BJ (cell line): ENCODE measurements at regions not wholly inside any gene's neighbourhood (a gene's known extent, or its start where the extent isn't known, plus 50 kb on each side); places are given as distances from the start of the nearest gene placed in this dataset.
A peak's percentile ranks its signal among the peaks of the same experiment; 100 is the strongest.

ENCODE experiments used
- CTCF ChIA-PET: fragments of 350-600 bp; formaldehyde crosslinking; extraction: SDS; loops from one replicate; lab custom pipeline; 2021; ENCODE audit warnings: antibody characterized with exemption, inconsistent platforms; lab: Yijun Ruan, JAX
- POLR2A ChIA-PET: fragments of 300-600 bp; sonication (Branson Sonifier 250); formaldehyde crosslinking; extraction: SDS; loops from one replicate; lab custom pipeline; 2021; ENCODE audit warnings: antibody characterized with exemption; lab: Charles Lee
- DNase-seq: peaks from one replicate; pipeline ENCODE4 v3.0.0-alpha.2; 2011; ENCODE audit warnings: low read depth
- H3K27me3 ChIP-seq: 2 replicates; pipeline ENCODE4 v1.6.0; 2011; ENCODE audit warnings: low read length; ENCODE audit not compliant: control insufficient read depth, insufficient read depth
- H3K36me3 ChIP-seq: 2 replicates; pipeline ENCODE4 v1.5.1; 2011; ENCODE audit warnings: low read length; ENCODE audit not compliant: control insufficient read depth, insufficient read depth
- H3K4me3 ChIP-seq: 2 replicates; pipeline ENCODE4 v1.5.1; 2011; ENCODE audit warnings: low read depth, mild to moderate bottlenecking, control low read depth, low read length
- TF ChIP-seq, protein P1 (sequence below): IDR thresholded peaks from 2 replicates; pipeline ENCODE4 v1.5.1; 2011; ENCODE audit warnings: low read depth, mild to moderate bottlenecking, control low read depth, inconsistent platforms, low read length, moderate library complexity; ENCODE audit not compliant: insufficient read depth

GRCh38 chr2:121890041-121890440, 134.6 kb downstream of the TSN start:
- Histone ChIP-seq H3K36me3 (no peaks in the 10 kb centered on the region), H3K27me3 (no peaks in the 10 kb centered on the region; the same call in 1 of the 2 replicates), H3K4me3 (no peak overlapping the region)
- CTCF ChIA-PET: no interaction called here
- POLR2A ChIA-PET: no interaction called here
- DNase-seq: no peak
- TF ChIP-seq, protein P1, sequence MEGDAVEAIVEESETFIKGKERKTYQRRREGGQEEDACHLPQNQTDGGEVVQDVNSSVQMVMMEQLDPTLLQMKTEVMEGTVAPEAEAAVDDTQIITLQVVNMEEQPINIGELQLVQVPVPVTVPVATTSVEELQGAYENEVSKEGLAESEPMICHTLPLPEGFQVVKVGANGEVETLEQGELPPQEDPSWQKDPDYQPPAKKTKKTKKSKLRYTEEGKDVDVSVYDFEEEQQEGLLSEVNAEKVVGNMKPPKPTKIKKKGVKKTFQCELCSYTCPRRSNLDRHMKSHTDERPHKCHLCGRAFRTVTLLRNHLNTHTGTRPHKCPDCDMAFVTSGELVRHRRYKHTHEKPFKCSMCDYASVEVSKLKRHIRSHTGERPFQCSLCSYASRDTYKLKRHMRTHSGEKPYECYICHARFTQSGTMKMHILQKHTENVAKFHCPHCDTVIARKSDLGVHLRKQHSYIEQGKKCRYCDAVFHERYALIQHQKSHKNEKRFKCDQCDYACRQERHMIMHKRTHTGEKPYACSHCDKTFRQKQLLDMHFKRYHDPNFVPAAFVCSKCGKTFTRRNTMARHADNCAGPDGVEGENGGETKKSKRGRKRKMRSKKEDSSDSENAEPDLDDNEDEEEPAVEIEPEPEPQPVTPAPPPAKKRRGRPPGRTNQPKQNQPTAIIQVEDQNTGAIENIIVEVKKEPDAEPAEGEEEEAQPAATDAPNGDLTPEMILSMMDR: no peak

- CTCF ChIA-PET: interaction anchor here (3.9 kb wide), 1 partner anchor 8 kb away, joined by 24 read pairs; no protein-coding TSS in a partner anchor
- DNase-seq: no peak
- H3K27me3 ChIP-seq: no peaks in the 10 kb centered on the region
- POLR2A ChIA-PET: no interaction called here
- TF ChIP-seq, protein P1: no peak
- no peak overlapping the region for H3K4me3 ChIP-seq
- H3K36me3 ChIP-seq: no peaks in the 10 kb centered on the region
Measured at GRCh38 chr2:121895723-121896571, 140.5 kb downstream of the TSN start.

DNA sequence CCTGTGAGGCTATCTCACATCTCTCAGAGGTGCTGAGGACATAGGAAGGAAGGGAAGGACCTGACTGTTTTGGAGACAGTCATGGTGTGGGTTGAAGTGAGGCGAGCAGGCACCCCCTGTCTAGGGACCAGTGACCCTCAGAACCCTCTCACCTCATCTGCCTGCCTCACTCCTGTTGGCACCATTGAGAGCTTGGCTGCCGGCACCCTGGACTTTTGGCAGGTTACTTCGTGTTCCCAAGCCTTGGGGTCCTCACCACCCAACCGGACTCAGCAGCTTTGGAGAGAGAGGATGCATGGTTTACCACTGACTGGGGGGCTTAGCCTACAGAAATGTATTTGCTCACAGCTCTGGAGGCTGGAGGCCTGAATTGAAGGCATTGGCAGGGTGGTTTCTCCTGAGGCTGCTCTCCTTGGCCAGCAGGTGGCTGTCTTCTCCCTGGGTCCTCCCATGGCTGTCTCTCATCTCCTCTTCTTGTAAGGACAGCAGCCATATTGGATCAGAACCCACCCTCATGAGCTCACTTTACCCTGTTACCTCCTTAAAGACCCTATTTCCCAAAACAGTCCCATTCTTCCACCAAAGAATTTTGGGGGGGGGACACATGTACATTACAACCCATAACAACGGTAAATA, 142.0 kb downstream of the TSN start:
- POLR2A ChIA-PET: no interaction called here
- TF ChIP-seq, protein P1: peak; percentile 63
- CTCF ChIA-PET: interaction anchor here (0.6 to 3.9 kb wide), 9 partner anchors 10 to 146 kb away, joined by 3 to 24 read pairs (median 4); no protein-coding TSS in a partner anchor
- no peak for DNase-seq
- no peaks in the 10 kb centered on the region for H3K36me3 ChIP-seq
- H3K27me3 ChIP-seq: no peaks in the 10 kb centered on the region
- H3K4me3 ChIP-seq: no peak overlapping the region

- Histone ChIP-seq H3K36me3 (no peaks in the 10 kb centered on the region), H3K4me3 (no peak overlapping the region), H3K27me3 (peaks cover under 1% of the 10 kb centered on the region; the same call in 1 of the 2 replicates)
- DNase-seq: no peak
- TF ChIP-seq, protein P1: no peak
- ChIA-PET POLR2A (interaction anchor here (0.5 kb wide), 1 partner anchor 807 kb away, joined by 15 read pairs; no protein-coding TSS in a partner anchor), CTCF (interaction anchor here (1.2 to 3.9 kb wide), 2 partner anchors 11 to 145 kb away, joined by 3 to 24 read pairs; no protein-coding TSS in a partner anchor)
Measured at GRCh38 chr2:121898483-121898882, 143.0 kb downstream of the TSN start.

DNA sequence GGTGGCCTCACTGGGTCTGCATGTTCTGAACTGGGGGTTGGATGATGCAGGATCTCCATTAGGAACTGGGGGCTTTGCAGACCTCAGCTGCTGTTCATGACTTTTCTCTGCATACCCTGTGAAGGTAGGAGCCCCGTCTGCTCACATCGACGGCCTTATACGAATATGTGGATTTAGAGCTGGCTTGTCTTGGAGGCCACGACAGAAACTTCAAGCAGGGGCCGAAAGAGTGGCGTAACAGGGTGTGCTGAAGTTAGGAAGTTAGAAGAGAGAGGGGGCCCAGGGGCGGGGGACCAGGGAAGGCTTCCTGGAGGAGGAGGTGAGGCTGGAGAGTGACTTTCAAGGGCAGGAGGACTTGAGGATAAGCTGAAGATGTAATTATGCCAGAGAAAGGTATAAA, 144.9 kb downstream of the TSN start:
- Histone ChIP-seq H3K27me3 (peaks cover 2% of the 10 kb centered on the region; the same call in 1 of the 2 replicates), H3K4me3 (no peak overlapping the region), H3K36me3 (no peaks in the 10 kb centered on the region)
- TF ChIP-seq, protein P1: no peak
- CTCF ChIA-PET: interaction anchor here (1.1 kb wide), 1 partner anchor 12 kb away, joined by 3 read pairs; no protein-coding TSS in a partner anchor
- no peak for DNase-seq
- POLR2A ChIA-PET: no interaction called here
